Right cardiac atrium (tissue), 5 donors: ENCODE measurements at regions not wholly inside any gene's neighbourhood (a gene's known extent, or its start where the extent isn't known, plus 50 kb on each side); places are given as distances from the start of the nearest gene placed in this dataset.
"Not testable (repeated sequence)": the region's sequence is repeated elsewhere in the genome, so short reads cannot be mapped to it uniquely, and the experiment has no call there.

Experiments
- ATAC-seq, 2 donors: fragments of 200-7000 bp; cut with Tn5 transposase; one replicate each; pipeline versions ENCODE4 v1.8.0 to v1.9.1; 2020; ENCODE audit warnings: moderate library complexity in 2 of 2, mild to moderate bottlenecking in 1 of 2
- DNase-seq, 3 donors: peaks; one replicate each; pipeline ENCODE4 v3.0.0-alpha.2; 2020
- H3K27ac ChIP-seq: one replicate; pipeline ENCODE4 v1.5.1; 2013; ENCODE audit warnings: mild to moderate bottlenecking, low read length, control low read depth, moderate library complexity
- H3K27me3 ChIP-seq: one replicate; pipeline ENCODE4 v1.6.1; 2013; ENCODE audit not compliant: control insufficient read depth, insufficient read depth
- H3K4me1 ChIP-seq: one replicate; pipeline ENCODE4 v1.6.1; 2013; ENCODE audit warnings: low read length; ENCODE audit not compliant: control insufficient read depth, insufficient read depth
- H3K4me3 ChIP-seq: one replicate; pipeline ENCODE4 v1.5.1; 2013; ENCODE audit warnings: low read length, control low read depth
- H3K9me3 ChIP-seq: one replicate; pipeline ENCODE4 v1.6.1; 2013; ENCODE audit warnings: low read length; ENCODE audit not compliant: control insufficient read depth
- WGBS: extraction: QIAGEN DNeasy Blood & Tissue Kit; methylation state at CpG from one replicate; pipeline ENCODE4 v1.1.7; 2013; 5-methylcytosine and 5-hydroxymethylcytosine counted together
- intact Hi-C, 4 donors: fragments of 100-400 bp; cut with DNase I; formaldehyde crosslinking; loops; one replicate each; pipeline versions ENCODE4 v1.11.0 to v1.14.0; 2022 to 2023
- donor health status: healthy with polysubstance abuse.
- donor health status: DM: no; HTN: yes; CAD: no.
- donor health status: DM: no; HTN: no; CAD: no.
- donor health status: DM: no; HTN: yes; CAD: no; lungs with severe emphysema.
- donor health status: DM: yes; HTN: yes; CAD: no.

GRCh38 chr21:6035474-6036155 lies 4485.8 kb upstream of the TPTE start:
- H3K27me3 ChIP-seq, H3K4me3 ChIP-seq, H3K27ac ChIP-seq, H3K9me3 ChIP-seq, DNase-seq, H3K4me1 ChIP-seq, intact Hi-C loops: not testable (repeated sequence)
- WGBS = no CpG with 5 or more reads among the region's 22 CpGs
- peak; percentile 87 for ATAC-seq

DNA sequence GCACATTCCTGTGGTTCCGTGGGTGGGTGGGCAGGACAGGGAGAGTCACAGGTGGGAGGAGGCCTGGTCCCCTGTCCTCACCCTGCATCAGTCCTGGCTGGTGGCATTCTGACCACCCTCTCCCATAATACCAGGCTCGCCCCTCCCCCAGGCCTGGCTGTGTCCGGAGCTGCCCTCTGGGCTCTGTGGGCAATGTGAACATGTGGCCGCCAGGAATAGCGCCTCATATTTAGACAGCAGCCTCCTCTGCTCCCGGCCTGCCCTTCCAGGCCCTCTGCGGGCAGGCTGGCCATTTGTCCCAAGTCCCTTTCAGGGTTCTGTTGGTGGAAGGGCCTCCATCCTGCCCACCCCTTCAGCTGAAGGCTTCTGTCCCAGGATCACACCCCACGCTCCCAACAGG lies 4482.2 kb upstream of the TPTE start:
- DNase-seq, H3K4me1 ChIP-seq, intact Hi-C loops, H3K4me3 ChIP-seq, H3K9me3 ChIP-seq, H3K27ac ChIP-seq, H3K27me3 ChIP-seq, ATAC-seq: not testable (repeated sequence)
- WGBS = no CpG with 5 or more reads among the region's 8 CpGs

DNA sequence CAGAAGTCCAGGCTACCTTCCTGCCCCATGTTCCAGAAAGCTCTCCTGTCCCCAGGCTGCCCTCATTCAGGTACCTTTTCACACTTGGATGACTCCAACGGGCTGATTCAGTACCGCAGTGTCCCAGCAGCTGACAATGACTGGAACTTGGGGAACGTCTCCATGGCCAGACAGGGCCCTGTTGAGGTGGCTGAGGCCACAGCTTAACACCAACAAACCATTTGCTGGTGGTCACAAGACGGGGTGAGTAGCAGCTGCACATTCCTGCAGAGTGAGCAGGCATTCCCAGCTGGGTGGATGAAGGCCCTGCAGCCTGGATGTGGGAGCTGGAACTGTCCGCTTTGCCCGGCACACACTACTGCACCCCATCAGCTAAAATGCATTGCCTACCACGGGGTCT lies 4481.3 kb upstream of the TPTE start:
- DNase-seq, H3K27me3 ChIP-seq, H3K4me3 ChIP-seq, H3K4me1 ChIP-seq, H3K27ac ChIP-seq, intact Hi-C loops, H3K9me3 ChIP-seq: not testable (repeated sequence)
- peak in 1 of 2 donors; percentile 4 for ATAC-seq
- no CpG with 5 or more reads among the region's 7 CpGs for WGBS

- H3K4me1 ChIP-seq, H3K4me3 ChIP-seq, H3K9me3 ChIP-seq, intact Hi-C loops, H3K27ac ChIP-seq, H3K27me3 ChIP-seq: not testable (repeated sequence)
- peak in 1 of 3 donors; percentile 24 for DNase-seq
- ATAC-seq = peak in 1 of 2 donors; percentile 57
- no CpG with 5 or more reads among the region's 21 CpGs for WGBS
These were observed 4477.7 kb upstream of the TPTE start for GRCh38 chr21:6043430-6044275.

- intact Hi-C loops, ATAC-seq, H3K9me3 ChIP-seq, H3K4me1 ChIP-seq, DNase-seq, H3K4me3 ChIP-seq, H3K27ac ChIP-seq, H3K27me3 ChIP-seq: not testable (repeated sequence)
- no CpG with 5 or more reads among the region's 13 CpGs for WGBS
These were observed 4476.7 kb upstream of the TPTE start for GRCh38 chr21:6044695-6045094.

GRCh38 chr21:6049930-6050329 lies 4471.5 kb upstream of the TPTE start:
- H3K27me3 ChIP-seq, H3K27ac ChIP-seq, H3K9me3 ChIP-seq, intact Hi-C loops, H3K4me3 ChIP-seq, DNase-seq, H3K4me1 ChIP-seq, ATAC-seq: not testable (repeated sequence)
- no CpG with 5 or more reads among the region's 17 CpGs for WGBS

DNA sequence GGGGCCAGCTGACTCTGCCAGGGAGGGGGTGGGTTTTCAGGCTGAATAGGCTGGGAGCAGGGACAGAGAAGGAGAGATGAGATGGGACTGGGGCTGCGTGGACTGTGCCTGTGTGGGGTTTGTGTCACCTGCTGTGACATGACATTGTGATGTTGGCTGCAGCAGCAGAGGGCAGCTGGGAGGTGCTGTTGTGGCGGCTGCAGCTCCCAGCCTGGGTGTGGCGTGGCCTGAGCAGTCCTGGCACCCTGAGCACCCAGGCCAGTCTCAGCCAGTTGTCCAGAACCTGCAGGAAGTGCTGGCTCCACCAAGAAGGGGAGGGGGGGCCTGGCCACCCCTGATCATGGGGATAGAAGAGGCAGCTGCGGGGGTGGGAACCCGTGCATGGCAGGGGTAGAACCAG lies 4469.3 kb upstream of the TPTE start:
- H3K4me1 ChIP-seq, H3K9me3 ChIP-seq, H3K27me3 ChIP-seq, intact Hi-C loops, H3K4me3 ChIP-seq, H3K27ac ChIP-seq, DNase-seq: not testable (repeated sequence)
- ATAC-seq = peak in 1 of 2 donors; percentile 32
- no CpG with 5 or more reads among the region's 5 CpGs for WGBS

DNA sequence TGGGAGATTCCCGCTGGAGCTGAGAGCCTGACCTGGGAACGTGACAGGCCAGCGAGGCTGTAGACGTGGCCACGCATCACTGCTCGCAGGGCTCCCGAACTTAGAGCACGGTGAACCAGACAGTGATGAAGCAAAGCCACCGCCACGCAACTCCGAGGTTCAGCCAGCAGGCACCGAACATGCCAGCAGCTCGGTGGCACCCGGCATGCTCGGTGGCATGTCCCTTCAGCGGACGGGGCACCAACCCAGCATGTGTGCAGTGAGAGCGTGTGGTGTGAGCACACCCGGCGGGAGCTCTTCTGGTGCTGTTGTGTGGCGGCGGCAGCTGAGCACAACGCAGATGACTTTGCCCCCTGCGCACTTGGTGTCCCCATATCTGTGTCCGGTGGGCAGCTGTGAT lies 4468.2 kb upstream of the TPTE start:
- H3K4me1 ChIP-seq, H3K27me3 ChIP-seq, DNase-seq, H3K27ac ChIP-seq, ATAC-seq, H3K4me3 ChIP-seq, H3K9me3 ChIP-seq, intact Hi-C loops: not testable (repeated sequence)
- no CpG with 5 or more reads among the region's 25 CpGs for WGBS

- WGBS = no CpG with 5 or more reads among the region's 9 CpGs
- H3K4me3 ChIP-seq, H3K9me3 ChIP-seq, H3K27ac ChIP-seq, H3K4me1 ChIP-seq, DNase-seq, intact Hi-C loops, H3K27me3 ChIP-seq: not testable (repeated sequence)
- ATAC-seq = peak; percentile 63 to 74
These were observed 4462.4 kb upstream of the TPTE start for GRCh38 chr21:6058997-6059396.

DNA sequence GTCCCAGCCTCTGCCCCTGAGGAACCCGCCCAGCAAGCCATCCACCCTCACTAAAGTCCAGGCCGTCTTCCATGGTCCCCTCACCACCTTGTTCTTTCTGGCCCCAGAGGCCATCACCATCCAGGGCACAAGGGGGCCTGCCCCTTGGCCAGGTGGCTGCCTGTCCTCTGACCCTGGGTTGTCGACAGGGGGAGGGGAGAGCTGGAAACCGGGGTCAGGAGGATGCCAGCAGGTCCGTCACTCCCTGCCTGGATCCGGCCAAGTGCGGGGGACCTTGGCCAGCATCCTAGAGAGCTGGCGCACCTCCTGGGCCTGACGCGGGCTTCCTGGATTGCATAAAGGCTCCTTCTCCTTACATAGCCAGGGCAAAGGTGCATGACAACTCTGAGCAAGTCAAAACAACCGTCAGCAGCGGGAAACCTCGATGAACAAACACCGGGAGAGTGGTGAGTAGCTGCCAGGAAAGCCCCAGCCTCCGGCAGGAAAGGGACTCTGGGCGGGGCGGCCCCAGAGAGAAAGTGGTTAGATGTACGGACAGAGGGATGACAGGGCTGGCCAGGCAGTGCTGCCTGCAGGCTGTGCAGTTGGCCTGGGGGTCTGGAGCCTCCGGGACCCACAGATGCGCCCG lies 4461.2 kb upstream of the TPTE start:
- not testable (repeated sequence) for H3K4me1 ChIP-seq
- no CpG with 5 or more reads among the region's 21 CpGs for WGBS
- peak; percentile 78 to 90 for ATAC-seq

DNA sequence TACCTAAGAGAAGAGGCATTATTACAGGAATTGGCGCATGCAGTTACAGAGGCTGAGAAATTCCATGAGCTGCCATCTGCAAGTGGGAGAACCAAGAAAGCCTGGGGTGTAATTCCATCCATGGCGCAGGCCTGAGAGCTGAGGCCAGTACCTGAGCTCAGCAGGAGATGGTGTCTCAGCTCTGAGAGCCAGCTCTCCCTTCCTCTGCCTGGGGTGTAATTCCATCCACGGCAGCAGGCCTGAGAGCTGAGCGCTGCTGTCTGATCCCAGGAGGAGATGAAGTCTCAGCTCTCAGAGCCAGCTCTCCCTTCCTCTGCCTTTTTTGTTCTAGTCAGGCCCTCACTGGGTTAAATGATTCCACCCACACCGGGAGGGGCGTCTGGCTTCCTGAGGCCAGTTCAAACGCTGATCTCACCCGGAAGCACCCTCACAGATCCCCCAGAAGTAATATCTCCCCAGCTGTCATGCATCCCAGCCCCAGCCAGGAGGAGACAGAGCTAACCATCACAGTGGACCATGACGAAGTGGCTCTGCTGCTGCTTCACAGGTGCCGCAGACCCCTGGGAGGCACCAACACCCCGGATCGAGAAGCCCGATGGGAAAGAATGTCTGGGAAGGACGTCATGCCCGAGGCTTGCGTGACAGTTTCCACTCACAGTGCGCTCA lies 4454.9 kb upstream of the TPTE start:
- intact Hi-C loops, H3K27ac ChIP-seq, H3K27me3 ChIP-seq, H3K4me3 ChIP-seq, H3K9me3 ChIP-seq, H3K4me1 ChIP-seq, DNase-seq: not testable (repeated sequence)
- WGBS = no CpG with 5 or more reads among the region's 17 CpGs
- ATAC-seq = peak; percentile 22 to 46

More for the DNA sequence above, 4461.2 kb upstream of the TPTE start:
- intact Hi-C loops, DNase-seq, H3K9me3 ChIP-seq, H3K27ac ChIP-seq, H3K27me3 ChIP-seq, H3K4me3 ChIP-seq: not testable (repeated sequence)
